ENCODE measurements at regions not wholly inside any gene's neighbourhood (a gene's known extent, or its start where the extent isn't known, plus 50 kb on each side); places are given as distances from the start of the nearest gene placed in this dataset.

DNA sequence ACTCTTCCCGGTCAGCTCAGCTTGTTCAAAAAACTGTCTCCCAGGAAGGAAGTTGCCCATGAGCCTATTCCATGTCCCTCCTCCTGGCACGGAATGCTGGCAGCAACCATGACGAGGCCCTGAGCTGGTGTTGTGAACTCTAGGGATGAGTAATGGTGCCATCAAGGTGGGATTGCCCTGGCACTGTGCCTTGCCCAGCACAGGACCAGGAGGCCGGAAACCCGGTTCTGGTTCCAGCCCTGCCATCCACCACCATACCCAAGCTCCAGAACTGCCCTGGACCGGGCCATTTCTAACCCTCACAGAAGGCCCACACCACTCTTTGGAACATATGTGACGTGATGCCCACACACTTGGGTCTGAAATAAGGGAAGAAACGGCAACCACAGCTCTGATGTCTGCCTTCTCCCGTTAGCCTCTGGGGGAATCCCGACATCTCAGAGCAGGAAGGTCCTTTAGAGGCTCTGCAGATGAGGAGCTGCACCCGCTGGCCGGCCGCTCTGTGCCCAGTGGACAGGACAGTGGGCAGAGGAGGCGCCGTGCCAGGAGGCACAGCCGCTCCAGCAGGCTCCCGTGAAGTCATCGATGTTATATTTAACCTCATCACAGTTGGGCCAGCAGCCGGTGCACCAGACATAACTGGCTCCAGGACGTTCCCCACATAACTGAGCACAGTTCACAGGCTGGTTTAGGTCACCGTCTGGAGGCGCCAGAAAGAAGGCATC lies 462.1 kb upstream of the ID2 start:
- no peak for DNase-seq

DNA sequence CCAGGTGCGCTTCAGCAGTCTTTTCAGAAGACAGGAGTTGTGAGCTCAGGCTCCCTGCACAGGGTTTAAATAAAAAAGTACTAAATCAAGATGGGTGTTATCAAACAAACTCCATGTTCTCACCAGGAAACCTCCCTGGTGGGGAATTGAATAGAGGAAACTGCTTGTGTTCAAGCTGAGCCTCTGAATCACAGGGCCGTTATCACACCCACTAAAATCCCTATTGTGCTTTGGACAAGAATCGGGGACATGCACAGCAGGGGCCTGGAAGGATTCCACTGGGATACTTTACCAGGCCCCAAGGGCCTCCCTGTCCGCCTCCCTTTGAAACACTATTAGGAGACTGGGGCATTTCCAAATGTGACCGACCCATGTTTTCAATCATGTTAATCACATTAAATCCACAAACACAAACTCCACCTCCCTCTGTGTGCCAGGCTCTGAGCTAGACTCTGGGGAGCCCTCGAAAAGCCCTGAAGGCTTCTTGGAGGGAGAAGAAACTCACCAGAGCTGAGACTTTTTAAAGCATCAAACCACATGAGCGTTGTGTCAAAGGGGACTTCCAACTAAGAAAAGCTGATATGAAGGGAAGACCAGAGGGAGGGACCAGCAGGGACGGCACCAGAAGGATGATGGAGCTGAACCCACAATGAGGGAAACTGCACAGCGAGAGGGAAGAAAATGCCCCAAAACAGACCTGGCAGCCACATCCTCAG lies 458.7 kb upstream of the ID2 start:
- H3K4me1 ChIP-seq (ENCODE audit: low read depth) = no peaks in the 10 kb centered on the region
- H3K36me3 ChIP-seq (ENCODE audit: low read depth) = no peaks in the 10 kb centered on the region
- intact Hi-C loops (cut with DNase I, micrococcal nuclease) = no loop called here
- TF ChIP-seq, protein P1, sequence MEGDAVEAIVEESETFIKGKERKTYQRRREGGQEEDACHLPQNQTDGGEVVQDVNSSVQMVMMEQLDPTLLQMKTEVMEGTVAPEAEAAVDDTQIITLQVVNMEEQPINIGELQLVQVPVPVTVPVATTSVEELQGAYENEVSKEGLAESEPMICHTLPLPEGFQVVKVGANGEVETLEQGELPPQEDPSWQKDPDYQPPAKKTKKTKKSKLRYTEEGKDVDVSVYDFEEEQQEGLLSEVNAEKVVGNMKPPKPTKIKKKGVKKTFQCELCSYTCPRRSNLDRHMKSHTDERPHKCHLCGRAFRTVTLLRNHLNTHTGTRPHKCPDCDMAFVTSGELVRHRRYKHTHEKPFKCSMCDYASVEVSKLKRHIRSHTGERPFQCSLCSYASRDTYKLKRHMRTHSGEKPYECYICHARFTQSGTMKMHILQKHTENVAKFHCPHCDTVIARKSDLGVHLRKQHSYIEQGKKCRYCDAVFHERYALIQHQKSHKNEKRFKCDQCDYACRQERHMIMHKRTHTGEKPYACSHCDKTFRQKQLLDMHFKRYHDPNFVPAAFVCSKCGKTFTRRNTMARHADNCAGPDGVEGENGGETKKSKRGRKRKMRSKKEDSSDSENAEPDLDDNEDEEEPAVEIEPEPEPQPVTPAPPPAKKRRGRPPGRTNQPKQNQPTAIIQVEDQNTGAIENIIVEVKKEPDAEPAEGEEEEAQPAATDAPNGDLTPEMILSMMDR (IDR thresholded peaks at IDR 0.05) = no peak
- DNase-seq = no peak
- H3K9me3 ChIP-seq = no peaks in the 10 kb centered on the region
- no peak overlapping the region for H3K4me3 ChIP-seq
- ATAC-seq = no peak

More for the DNA sequence above, 462.1 kb upstream of the ID2 start:
- no peak overlapping the region for H3K4me3 ChIP-seq
- intact Hi-C loops (cut with DNase I, micrococcal nuclease) = no loop called here
- H3K4me1 ChIP-seq (ENCODE audit: low read depth) = no peaks in the 10 kb centered on the region
- TF ChIP-seq, protein P1 (IDR thresholded peaks at IDR 0.05) = no peak
- H3K9me3 ChIP-seq = no peaks in the 10 kb centered on the region
- no peaks in the 10 kb centered on the region for H3K36me3 ChIP-seq (ENCODE audit: low read depth)
- no peak for ATAC-seq

DNA sequence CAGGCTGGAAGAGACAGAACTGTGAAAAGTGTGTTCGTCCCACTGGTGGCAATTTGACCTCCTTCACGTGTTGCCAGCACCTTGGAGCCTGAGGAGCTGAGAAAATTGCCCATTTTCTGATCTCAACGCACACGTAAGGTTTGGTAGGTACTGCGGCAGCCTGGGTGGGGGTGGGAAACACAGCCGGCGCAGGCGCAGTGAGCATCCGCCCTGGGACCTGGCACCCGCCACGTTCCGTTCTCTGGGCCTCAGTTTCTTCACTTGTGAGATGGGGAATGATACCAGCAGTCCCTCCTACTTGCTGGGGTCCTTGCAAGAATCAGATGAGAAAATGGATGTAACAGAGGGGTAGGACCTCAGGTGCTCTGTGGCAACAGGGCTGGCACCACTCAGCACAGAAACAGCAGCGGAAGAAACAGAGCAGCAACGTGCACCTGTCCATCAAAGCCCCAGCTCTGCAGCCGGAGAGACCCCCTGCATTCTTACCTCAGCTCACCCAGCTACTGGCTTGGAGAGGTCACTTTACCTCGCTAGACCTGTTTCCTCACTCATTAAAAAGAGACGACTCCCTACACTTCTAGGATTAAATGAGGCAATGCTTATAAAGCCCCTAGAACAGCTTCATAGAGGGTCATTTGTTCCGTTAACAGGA lies 458.0 kb upstream of the ID2 start:
- intact Hi-C loops (cut with DNase I, micrococcal nuclease) = no loop called here
- Histone ChIP-seq H3K36me3 (ENCODE audit: low read depth) (no peaks in the 10 kb centered on the region), H3K4me1 (ENCODE audit: low read depth) (no peaks in the 10 kb centered on the region)

DNA sequence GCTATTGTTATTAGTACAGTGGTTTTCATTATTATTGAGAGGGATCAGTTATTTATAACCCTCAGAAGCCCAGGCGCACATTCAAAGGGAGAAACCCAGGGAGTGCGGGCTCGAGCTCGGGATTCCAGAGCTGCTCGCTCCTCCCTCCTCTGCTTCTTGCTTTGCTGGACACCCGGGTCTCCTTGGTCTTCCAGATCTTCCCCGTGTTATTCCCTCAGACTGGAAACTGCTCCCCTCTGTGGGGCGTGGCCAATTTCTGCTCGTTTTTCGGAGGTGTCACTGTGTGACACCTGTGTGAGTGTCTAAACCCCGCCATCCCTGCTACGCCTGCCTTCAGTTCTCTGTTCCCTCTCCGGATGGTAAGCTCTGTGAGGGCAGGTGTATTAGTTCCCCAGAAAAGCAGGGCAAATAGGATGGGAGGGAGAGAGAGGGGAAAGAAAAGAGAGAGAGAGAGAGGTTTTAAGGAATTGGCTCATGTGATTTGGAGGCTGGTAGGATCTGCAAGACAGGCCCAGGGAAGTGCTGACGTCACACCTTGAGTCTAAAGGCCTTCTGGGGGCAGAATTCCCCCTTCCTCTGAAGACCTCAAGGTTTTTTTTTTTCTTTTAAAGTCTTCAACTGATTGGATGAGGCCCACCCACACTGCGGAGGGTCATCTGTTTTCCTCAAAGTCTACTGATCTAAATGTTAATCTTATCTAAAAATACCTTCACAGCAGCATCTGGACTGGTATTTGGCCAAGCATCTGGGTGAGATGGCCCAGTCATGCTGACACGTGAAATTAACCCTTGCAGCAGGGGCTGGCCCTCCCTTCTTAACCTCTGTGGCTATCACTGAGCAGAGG lies 457.3 kb upstream of the ID2 start:
- Histone ChIP-seq H3K4me3 (no peak overlapping the region), H3K4me1 (ENCODE audit: low read depth) (no peaks in the 10 kb centered on the region), H3K9me3 (no peaks in the 10 kb centered on the region), H3K36me3 (ENCODE audit: low read depth) (no peaks in the 10 kb centered on the region)
- DNase-seq (no peak), ATAC-seq (no peak)
- intact Hi-C loops (cut with DNase I, micrococcal nuclease) = no loop called here
- TF ChIP-seq, protein P1 (IDR thresholded peaks at IDR 0.05) = no peak

More for the DNA sequence above, 458.0 kb upstream of the ID2 start:
- DNase-seq = no peak
- Histone ChIP-seq H3K9me3 (no peaks in the 10 kb centered on the region), H3K4me3 (no peak overlapping the region)
- TF ChIP-seq, protein P1 (IDR thresholded peaks at IDR 0.05) = no peak
- ATAC-seq = no peak

DNA sequence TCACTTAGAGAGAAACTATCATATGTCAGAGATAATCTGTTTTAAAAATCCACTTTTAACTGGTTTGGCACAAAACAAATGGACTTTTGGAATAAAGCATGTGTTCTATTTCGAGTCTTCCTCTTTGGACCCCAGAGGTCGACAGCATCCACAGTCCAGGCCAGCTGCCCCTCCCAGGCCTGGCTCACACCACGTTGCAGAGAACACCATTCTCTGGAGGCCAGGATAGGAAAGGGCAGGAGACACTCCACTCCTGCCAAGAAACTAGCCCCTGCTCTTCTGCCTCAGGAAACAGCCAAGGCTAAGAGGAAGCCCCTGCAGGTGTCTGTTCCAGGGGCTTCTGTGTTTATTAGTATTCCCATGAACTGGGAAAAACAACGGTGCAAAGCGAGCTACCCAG lies 456.6 kb upstream of the ID2 start:
- DNase-seq (no peak), ATAC-seq (no peak)
- TF ChIP-seq, protein P1 (IDR thresholded peaks at IDR 0.05) = no peak
- Histone ChIP-seq H3K36me3 (ENCODE audit: low read depth) (no peaks in the 10 kb centered on the region), H3K9me3 (no peaks in the 10 kb centered on the region), H3K4me1 (ENCODE audit: low read depth) (no peaks in the 10 kb centered on the region), H3K4me3 (no peak overlapping the region)
- intact Hi-C loops (cut with DNase I, micrococcal nuclease) = no loop called here

All from mucosa of descending colon (tissue), 3 donors.